ENCODE measurements at regions not wholly inside any gene's neighbourhood (a gene's known extent, or its start where the extent isn't known, plus 50 kb on each side); places are given as distances from the start of the nearest gene placed in this dataset.

DNA sequence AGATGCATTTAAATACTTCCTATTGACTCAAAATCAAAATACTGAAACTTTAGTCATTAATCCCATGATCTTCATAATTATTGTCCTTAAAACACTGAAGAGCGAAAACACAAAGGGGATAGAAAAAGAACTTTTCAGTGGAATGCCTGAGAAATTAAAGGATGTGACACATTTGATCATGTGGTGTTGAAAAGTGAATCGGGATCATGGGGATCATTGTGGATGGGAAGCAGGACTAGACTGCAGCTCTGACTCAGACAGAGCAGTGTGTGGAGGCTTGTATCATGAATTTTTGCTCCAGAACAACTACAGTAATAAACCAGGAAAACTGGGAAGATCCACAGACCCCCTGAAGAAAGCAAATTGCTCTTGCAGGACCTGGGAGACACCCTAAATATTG is 161.1 kb upstream of the CXADR start:
- H3K4me1 ChIP-seq, result no peaks in the 10 kb centered on the region
- H3K9me3 ChIP-seq, result no peaks in the 10 kb centered on the region
- H3K27ac ChIP-seq, result no peak overlapping the region
- ATAC-seq, result no peak
- no peaks in the 10 kb centered on the region for H3K36me3 ChIP-seq
- in situ Hi-C loops (cut with MboI; ENCODE audit: low sequenced_read_pairs in 4 of 4), result no loop called here
- no peak overlapping the region for H3K4me3 ChIP-seq
- DNase-seq, result no peak
- TF ChIP-seq, protein P1, sequence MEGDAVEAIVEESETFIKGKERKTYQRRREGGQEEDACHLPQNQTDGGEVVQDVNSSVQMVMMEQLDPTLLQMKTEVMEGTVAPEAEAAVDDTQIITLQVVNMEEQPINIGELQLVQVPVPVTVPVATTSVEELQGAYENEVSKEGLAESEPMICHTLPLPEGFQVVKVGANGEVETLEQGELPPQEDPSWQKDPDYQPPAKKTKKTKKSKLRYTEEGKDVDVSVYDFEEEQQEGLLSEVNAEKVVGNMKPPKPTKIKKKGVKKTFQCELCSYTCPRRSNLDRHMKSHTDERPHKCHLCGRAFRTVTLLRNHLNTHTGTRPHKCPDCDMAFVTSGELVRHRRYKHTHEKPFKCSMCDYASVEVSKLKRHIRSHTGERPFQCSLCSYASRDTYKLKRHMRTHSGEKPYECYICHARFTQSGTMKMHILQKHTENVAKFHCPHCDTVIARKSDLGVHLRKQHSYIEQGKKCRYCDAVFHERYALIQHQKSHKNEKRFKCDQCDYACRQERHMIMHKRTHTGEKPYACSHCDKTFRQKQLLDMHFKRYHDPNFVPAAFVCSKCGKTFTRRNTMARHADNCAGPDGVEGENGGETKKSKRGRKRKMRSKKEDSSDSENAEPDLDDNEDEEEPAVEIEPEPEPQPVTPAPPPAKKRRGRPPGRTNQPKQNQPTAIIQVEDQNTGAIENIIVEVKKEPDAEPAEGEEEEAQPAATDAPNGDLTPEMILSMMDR (IDR thresholded peaks at IDR 0.05 in 4 of 5, conservative IDR thresholded peaks at IDR 0.05 in 1 of 5), result no peak
- TF ChIP-seq POLR2A (IDR thresholded peaks at IDR 0.05), result no peak
- H3K27me3 ChIP-seq, result no peaks in the 10 kb centered on the region
- intact Hi-C loops (cut with DNase I; ENCODE audit: low total_unique reads), result no loop called here

DNA sequence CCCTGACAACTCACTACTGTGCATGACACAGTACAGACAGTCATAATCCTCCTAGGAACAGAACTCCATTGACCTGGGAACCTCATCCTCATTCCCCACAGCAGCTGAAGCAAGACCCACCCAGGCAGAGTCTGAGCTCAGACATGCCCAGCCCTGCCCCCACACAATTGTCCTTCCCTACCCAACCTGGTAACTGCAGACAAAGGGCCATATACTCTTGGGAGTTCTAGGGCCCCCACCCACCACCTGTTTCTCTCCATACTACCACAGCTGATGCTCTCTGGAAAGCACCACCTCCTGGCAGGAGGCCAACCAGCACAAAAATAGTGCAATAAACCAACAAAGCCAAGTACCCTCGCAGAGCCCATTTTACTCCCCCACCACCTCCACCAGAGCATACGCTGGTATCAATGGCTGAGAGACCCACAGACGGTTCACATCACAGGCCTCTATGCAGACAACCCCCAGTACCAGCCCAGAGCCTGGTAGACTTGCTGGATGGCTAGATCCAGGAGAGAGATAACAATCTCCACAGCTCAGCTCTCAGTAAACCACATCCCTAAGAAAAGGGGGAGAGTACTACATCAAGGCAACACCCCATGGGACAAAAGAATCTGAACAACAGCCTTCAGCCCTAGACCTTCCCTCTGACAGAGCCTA is 159.7 kb upstream of the CXADR start:
- DNase-seq (no peak), ATAC-seq (no peak)
- intact Hi-C loops (cut with DNase I; ENCODE audit: low total_unique reads), result no loop called here
- H3K9me3 ChIP-seq, result no peaks in the 10 kb centered on the region
- no peak overlapping the region for H3K27ac ChIP-seq
- H3K4me3 ChIP-seq, result no peak overlapping the region
- no peaks in the 10 kb centered on the region for H3K36me3 ChIP-seq
- no peaks in the 10 kb centered on the region for H3K27me3 ChIP-seq
- in situ Hi-C loops (cut with MboI; ENCODE audit: low sequenced_read_pairs in 4 of 4), result no loop called here
- no peaks in the 10 kb centered on the region for H3K4me1 ChIP-seq
- no peak for TF ChIP-seq POLR2A (IDR thresholded peaks at IDR 0.05)
- TF ChIP-seq, protein P1 (IDR thresholded peaks at IDR 0.05 in 4 of 5, conservative IDR thresholded peaks at IDR 0.05 in 1 of 5), result no peak

DNA sequence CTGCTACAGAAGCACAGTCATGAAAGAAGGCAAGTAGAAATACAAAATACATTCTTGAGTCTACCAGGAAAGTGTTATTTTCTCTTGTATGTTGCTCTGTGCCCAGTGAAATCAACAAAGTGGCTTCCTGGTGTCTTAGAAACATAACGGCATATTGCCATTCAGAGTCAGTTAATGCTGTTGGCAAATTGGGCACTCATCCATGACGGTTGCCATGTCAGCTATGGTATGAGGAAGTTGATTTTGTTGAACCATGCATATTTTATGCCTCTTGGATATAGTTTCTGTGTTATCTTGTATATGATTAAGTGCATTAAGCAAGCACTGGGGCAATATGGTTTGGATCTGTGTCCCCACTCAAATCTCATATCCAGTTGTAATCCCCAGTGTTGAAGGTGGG is 153.1 kb upstream of the CXADR start:
- DNase-seq (no peak), ATAC-seq (no peak)
- Histone ChIP-seq H3K4me3 (no peak overlapping the region), H3K27me3 (no peaks in the 10 kb centered on the region), H3K36me3 (no peaks in the 10 kb centered on the region), H3K9me3 (no peaks in the 10 kb centered on the region), H3K27ac (no peak overlapping the region), H3K4me1 (no peaks in the 10 kb centered on the region)
- intact Hi-C loops (cut with DNase I; ENCODE audit: low total_unique reads) (no loop called here), in situ Hi-C loops (cut with MboI; ENCODE audit: low sequenced_read_pairs in 4 of 4) (no loop called here)
- no peak for TF ChIP-seq POLR2A (IDR thresholded peaks at IDR 0.05)
- TF ChIP-seq, protein P1 (IDR thresholded peaks at IDR 0.05 in 4 of 5, conservative IDR thresholded peaks at IDR 0.05 in 1 of 5), result no peak

DNA sequence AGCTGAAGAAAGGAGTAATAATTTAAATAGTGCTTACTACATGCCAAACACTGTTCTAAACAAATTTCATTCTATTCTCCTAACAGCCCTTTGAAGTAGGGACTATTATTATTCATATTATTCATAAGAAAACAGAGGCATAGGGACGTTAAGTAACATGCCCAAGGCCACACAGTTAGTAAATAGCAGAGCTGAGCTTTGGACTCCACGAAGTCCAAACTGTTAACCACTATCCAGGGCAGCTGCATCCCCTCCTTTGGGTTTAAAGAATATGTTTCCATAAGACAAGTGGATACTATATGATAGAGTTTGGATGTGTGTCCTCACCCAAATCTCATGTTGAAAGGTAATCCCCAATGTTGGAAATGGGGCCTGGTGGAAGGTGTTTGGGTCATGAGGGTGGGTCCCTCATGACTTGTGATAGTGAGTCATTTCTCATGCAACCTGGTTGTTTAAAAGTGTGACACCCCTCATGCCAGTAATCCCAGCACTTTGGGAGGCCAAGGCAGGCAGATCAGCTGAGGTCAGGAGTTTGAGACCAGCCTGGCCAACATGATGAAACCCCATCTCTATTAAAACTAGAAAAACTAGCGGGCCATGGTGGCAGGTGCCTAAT is 144.0 kb upstream of the CXADR start:
- H3K27ac ChIP-seq, result no peak overlapping the region
- no peak for TF ChIP-seq POLR2A (IDR thresholded peaks at IDR 0.05)
- TF ChIP-seq, protein P1 (IDR thresholded peaks at IDR 0.05 in 4 of 5, conservative IDR thresholded peaks at IDR 0.05 in 1 of 5), result no peak

More for the DNA sequence above, 144.0 kb upstream of the CXADR start:
- Histone ChIP-seq H3K4me3 (no peak overlapping the region), H3K9me3 (no peaks in the 10 kb centered on the region), H3K27me3 (no peaks in the 10 kb centered on the region), H3K4me1 (no peaks in the 10 kb centered on the region), H3K36me3 (no peaks in the 10 kb centered on the region)
- ATAC-seq (no peak), DNase-seq (no peak)
- intact Hi-C loops (cut with DNase I; ENCODE audit: low total_unique reads) (no loop called here), in situ Hi-C loops (cut with MboI; ENCODE audit: low sequenced_read_pairs in 4 of 4) (no loop called here)

All from gastrocnemius medialis (tissue), 4 donors.